ENCODE measurements at regions not wholly inside any gene's neighbourhood (a gene's known extent, or its start where the extent isn't known, plus 50 kb on each side); places are given as distances from the start of the nearest gene placed in this dataset.

DNA sequence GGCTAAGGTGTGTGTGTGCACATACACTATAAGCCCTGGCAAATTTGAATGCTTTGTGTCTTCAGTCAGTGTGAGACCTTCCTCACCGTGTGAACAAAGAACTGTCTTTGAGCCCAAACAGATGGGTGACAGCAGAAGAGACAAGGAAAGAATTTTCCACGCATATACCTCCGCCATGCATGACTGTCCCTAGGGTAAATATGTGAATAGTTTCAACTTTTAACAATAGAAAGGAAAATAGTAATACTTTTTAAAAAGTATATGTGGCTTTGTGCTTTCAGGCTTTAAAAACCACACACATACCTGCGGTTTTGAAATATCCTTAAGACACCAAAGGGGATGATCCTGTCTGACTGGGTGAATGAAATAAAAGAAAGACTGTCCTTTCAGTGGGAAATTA lies 438.6 kb upstream of the MPDZ start:
- H3K27ac Mint-ChIP-seq = no peak overlapping the region
- H3K4me1 Mint-ChIP-seq = no peaks in the 10 kb centered on the region
- H3K4me3 Mint-ChIP-seq = no peak overlapping the region
- POLR2A ChIA-PET = no interaction called here
- H3K27me3 Mint-ChIP-seq = no peaks in the 10 kb centered on the region
- no peak for ATAC-seq
- H3K36me3 Mint-ChIP-seq = no peaks in the 10 kb centered on the region
- peaks cover 0 to 15% (median 1%) of the 10 kb centered on the region in 9 donors for H3K9me3 Mint-ChIP-seq
- no peak for DNase-seq

DNA sequence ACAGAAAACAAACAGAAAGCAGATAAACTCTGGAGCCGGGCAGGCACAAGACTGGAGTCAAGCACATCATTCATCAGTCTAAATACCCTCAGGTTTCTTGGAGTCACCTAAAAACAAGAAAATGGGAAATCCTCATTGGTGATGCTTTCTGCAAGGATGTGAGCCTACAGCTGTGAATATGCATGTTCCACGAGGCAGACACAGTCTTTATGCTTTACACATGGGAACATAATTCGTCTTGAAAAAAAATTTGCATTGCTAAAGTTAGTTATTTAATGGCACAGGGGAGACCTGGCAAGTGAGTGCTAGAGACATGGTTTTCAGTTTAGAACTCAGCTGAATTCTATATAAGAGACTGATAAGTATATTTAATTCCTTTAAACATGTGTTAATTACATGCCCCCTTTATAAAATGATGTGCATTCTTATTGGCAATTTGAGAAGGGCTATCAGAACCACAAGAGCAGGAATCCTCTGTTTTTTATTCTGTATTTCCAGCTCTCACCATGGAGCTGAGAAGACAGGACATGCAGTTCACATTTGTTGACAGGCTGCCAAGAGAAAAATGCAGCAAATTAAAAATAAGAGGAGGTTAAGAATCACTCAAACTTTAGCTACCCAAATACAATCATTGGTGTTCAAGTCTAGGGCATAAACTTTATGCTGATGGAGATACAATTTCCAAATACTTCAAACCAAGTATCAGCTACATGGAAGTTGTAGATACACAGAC lies 438.0 kb upstream of the MPDZ start:
- Mint-ChIP-seq H3K27me3 (no peaks in the 10 kb centered on the region), H3K4me1 (no peaks in the 10 kb centered on the region), H3K9me3 (peaks cover 0 to 9% (median 1%) of the 10 kb centered on the region in 9 donors), H3K27ac (no peak overlapping the region), H3K4me3 (no peak overlapping the region), H3K36me3 (no peaks in the 10 kb centered on the region)
- DNase-seq = no peak
- POLR2A ChIA-PET = no interaction called here
- no peak for ATAC-seq

DNA sequence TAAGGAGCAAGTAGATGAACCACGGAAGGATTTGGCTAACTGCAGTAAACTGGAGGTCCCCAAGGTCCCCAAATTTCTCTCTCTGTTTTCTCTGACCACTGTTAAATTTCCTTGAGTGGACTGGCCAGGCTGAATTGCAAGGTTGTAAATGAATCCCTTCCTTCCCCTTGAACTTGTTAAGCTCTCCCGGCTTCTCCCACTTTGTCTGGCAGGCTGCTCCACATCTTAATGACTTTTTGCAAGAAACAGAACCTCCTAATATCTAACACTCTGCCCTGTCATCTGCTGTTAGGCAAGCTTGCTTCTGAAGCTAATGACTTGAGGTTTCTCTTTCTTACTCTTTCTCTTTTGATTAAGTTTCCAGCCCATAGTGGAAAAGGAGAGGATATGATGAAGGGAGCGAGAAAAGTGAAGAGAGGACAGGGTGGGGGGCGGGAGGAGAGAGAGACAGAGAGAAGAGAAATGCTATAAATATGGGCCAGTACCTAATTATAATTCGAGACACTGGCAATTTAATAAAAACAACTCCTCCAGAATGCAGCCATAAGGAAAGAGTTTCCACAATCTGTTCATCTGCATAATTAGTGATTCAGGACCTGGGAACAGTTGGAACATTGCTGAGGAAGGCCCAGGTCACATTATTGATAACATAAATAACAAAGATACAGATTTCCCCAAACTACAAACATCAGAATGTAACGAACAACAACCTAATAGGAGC lies 437.3 kb upstream of the MPDZ start:
- H3K36me3 Mint-ChIP-seq = no peaks in the 10 kb centered on the region
- H3K9me3 Mint-ChIP-seq = peaks cover 0 to 8% (median 0%) of the 10 kb centered on the region in 9 donors
- POLR2A ChIA-PET = no interaction called here
- H3K27me3 Mint-ChIP-seq = no peaks in the 10 kb centered on the region
- H3K27ac Mint-ChIP-seq = no peak overlapping the region
- no peaks in the 10 kb centered on the region for H3K4me1 Mint-ChIP-seq
- no peak for ATAC-seq
- H3K4me3 Mint-ChIP-seq = no peak overlapping the region
- no peak for DNase-seq

DNA sequence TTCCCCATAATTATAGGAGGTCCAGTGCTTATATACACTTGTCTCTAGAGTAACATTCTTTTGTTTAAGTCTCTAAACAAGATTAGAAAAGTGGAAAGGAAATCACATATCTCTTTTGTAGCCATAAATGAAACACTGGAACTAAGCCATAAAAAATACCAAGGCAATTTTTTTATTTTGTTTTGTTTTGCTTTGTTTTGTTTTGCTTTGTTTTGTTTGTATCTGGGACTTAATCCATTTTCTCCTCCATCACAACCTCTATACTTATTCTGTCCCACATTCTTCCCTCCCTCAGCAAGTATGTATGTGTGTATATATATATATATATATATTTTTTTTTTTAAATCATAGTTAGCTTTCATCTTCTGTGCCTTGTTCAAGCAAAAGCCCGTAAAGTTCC lies 436.6 kb upstream of the MPDZ start:
- Mint-ChIP-seq H3K4me1 (no peaks in the 10 kb centered on the region), H3K27ac (no peak overlapping the region), H3K27me3 (no peaks in the 10 kb centered on the region), H3K36me3 (no peaks in the 10 kb centered on the region), H3K4me3 (no peak overlapping the region), H3K9me3 (peaks cover 0 to 11% (median 0%) of the 10 kb centered on the region in 9 donors)
- DNase-seq (no peak), ATAC-seq (no peak)
- POLR2A ChIA-PET = no interaction called here

DNA sequence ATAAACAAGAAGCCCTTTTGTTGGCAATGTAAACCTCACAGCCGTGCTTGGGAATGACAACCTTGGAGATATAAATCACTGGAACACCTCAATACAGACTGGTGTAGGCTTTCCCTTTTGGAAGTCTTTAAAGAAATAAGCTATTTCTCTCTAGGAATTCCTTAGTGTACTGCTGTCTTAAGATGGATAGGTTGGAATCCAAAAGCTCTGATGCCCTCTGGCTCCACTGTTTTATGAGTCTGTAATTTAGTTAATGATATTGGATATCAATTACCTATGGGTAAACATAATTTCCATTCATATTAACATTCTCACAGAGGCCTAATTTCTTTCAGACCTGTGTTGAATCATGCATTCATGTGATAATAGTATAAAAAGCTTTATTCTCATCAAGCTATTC lies 435.9 kb upstream of the MPDZ start:
- no peaks in the 10 kb centered on the region for H3K27me3 Mint-ChIP-seq
- no peak for ATAC-seq

DNA sequence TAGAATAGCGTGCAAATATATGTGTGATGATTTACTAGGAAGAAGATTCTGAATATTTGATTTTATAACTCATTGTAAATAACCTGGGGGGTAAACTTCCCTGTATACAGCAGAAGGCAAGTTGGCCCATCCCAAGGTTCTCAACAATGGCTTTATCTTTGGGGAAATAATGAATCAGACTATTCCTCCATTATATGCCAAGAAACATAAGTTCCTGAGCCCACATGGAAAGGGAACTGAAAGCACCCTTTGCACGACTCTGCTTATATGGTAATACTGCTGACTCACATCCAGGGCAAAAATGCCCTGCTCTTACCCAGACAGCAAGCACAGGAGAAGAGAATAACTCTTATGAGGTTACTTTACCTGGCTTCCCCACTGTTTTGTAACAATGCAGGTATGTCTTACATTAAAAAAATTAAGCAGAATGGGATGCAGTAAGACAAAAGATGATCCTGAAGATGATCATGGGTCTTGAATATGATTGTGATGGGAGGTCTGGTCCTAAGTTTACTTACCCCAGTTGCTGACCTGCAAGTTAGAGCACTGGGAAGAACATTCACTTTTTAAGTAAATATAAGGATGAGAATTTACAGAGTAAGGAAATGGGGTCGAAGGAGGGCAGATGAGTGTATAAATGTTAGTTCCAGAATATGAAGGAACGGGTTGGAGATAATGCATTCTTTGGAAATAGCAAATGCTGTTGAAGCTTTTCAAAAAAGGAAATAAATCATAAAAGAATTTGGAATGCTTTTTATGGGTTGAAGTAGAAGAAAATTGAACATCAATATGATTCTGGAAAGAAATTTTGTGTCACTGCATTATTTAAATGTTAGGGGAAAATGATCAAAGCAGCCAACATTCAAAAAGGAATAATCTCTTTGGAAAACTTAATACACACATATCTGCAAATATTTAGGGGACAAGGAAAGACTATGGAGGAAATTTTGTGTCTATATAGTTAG lies 428.4 kb upstream of the MPDZ start:
- Mint-ChIP-seq H3K36me3 (peaks cover 0 to 7% (median 0%) of the 10 kb centered on the region in 3 donors), H3K9me3 (peaks cover 0 to 20% (median 7%) of the 10 kb centered on the region in 9 donors), H3K27me3 (no peaks in the 10 kb centered on the region), H3K4me1 (no peaks in the 10 kb centered on the region), H3K4me3 (no peak overlapping the region), H3K27ac (no peak overlapping the region)
- DNase-seq (no peak), ATAC-seq (no peak)
- POLR2A ChIA-PET = no interaction called here

More for the DNA sequence above, 435.9 kb upstream of the MPDZ start:
- POLR2A ChIA-PET = no interaction called here
- no peaks in the 10 kb centered on the region for H3K4me1 Mint-ChIP-seq
- DNase-seq = no peak
- H3K4me3 Mint-ChIP-seq = no peak overlapping the region
- peaks cover 0 to 14% (median 2%) of the 10 kb centered on the region in 9 donors for H3K9me3 Mint-ChIP-seq
- no peak overlapping the region for H3K27ac Mint-ChIP-seq
- peaks cover 0 to 1% (median 0%) of the 10 kb centered on the region in 3 donors for H3K36me3 Mint-ChIP-seq

DNA sequence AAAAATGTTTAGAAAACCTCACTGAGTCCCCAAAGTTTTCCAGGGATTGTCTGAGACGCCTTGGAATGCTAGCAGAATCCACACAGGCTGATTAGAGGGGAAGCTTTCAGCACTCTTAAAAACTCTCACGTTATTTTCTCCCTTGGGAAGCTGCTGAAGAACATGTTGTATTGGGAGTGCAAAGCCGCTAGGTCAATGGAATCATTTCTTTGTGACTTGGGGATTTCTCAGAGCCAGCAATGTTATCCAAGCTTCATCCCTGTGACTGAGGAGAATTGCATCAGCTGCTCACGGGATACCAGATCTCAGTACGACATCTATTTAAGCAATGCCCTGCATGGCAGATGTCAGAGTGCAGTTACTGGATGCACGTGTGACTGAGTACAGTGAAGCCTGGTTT lies 426.4 kb upstream of the MPDZ start:
- POLR2A ChIA-PET = no interaction called here
- Mint-ChIP-seq H3K9me3 (peaks cover 0 to 29% (median 7%) of the 10 kb centered on the region in 9 donors), H3K27ac (no peak overlapping the region), H3K27me3 (no peaks in the 10 kb centered on the region), H3K4me1 (no peaks in the 10 kb centered on the region), H3K36me3 (peaks cover 0 to 12% (median 0%) of the 10 kb centered on the region in 3 donors), H3K4me3 (no peak overlapping the region)
- DNase-seq (no peak), ATAC-seq (no peak)

DNA sequence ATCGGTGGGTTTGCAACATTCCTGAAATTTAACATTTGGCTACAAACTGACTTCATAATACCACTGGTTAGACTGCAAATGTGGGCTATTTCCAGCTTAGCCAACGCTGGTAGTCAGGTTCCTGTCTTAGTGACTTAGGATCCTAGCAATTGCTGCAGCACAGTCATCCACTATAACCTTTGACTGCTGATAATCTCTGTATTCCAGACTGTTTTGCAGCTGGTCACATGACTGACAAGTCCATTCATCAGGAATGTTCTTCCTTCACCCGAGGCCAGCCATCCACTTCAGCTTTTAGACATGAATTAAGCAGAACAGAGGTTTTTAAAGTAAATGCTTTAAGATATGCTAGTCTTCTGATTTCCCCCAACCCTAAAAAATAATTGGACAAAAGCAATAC lies 425.9 kb upstream of the MPDZ start:
- peaks cover 0 to 25% (median 7%) of the 10 kb centered on the region in 9 donors for H3K9me3 Mint-ChIP-seq
- H3K4me1 Mint-ChIP-seq = no peaks in the 10 kb centered on the region
- ATAC-seq (no peak), DNase-seq (no peak)
- no peaks in the 10 kb centered on the region for H3K27me3 Mint-ChIP-seq
- H3K27ac Mint-ChIP-seq = no peak overlapping the region
- peaks cover 0 to 10% (median 0%) of the 10 kb centered on the region in 3 donors for H3K36me3 Mint-ChIP-seq
- POLR2A ChIA-PET = no interaction called here
- no peak overlapping the region for H3K4me3 Mint-ChIP-seq

DNA sequence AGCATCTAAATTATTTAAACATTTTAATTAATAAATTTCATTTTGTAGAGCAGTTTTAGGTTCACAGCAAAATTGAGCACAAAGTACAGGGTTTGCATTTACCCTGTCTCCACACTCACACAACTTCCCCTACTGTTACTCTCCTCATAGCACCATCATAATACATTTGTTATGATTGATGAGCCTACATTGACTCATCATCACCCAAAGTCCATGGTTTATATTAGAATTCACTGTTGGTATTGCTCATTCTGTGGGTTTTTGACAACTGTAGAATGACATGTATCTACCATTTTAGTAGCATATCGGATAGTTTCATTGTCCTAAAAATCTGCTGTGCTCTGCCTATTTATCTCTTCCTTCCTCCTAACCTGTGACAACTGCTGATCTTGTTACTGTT lies 411.1 kb upstream of the MPDZ start:
- peaks cover 0 to 2% (median 0%) of the 10 kb centered on the region in 4 donors for H3K4me1 Mint-ChIP-seq
- POLR2A ChIA-PET = no interaction called here
- peaks cover 0 to 4% (median 0%) of the 10 kb centered on the region in 3 donors for H3K36me3 Mint-ChIP-seq
- H3K9me3 Mint-ChIP-seq = peaks cover 0 to 49% (median 10%) of the 10 kb centered on the region in 9 donors
- no peaks in the 10 kb centered on the region for H3K27me3 Mint-ChIP-seq
- DNase-seq (no peak), ATAC-seq (no peak)
- H3K4me3 Mint-ChIP-seq = no peak overlapping the region
- H3K27ac Mint-ChIP-seq = no peak overlapping the region

DNA sequence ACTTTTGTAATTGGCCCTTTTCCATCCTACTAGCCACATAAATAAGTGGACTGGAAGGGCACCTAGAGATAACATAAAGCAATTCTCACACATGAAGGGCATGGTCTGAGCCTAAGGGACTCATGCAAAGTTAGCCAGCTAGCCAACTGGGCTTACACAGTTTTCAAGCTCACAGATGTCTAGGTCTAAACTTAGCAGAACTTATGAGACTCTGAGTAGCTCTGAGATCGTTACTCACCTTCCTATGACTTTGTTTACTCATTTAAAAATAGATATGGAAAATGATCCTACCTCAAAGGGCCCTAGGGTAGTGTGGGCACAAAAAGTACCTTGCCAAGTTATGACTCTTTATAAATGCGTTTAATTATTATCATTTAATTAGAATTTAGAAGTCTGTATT lies 410.4 kb upstream of the MPDZ start:
- Mint-ChIP-seq H3K36me3 (peaks cover 0 to 4% (median 0%) of the 10 kb centered on the region in 3 donors), H3K4me3 (no peak overlapping the region), H3K4me1 (peaks cover 0 to 2% (median 0%) of the 10 kb centered on the region in 4 donors), H3K27ac (no peak overlapping the region), H3K9me3 (peaks cover 0 to 42% (median 10%) of the 10 kb centered on the region in 9 donors), H3K27me3 (no peaks in the 10 kb centered on the region)
- POLR2A ChIA-PET = no interaction called here
- DNase-seq (no peak), ATAC-seq (no peak)

DNA sequence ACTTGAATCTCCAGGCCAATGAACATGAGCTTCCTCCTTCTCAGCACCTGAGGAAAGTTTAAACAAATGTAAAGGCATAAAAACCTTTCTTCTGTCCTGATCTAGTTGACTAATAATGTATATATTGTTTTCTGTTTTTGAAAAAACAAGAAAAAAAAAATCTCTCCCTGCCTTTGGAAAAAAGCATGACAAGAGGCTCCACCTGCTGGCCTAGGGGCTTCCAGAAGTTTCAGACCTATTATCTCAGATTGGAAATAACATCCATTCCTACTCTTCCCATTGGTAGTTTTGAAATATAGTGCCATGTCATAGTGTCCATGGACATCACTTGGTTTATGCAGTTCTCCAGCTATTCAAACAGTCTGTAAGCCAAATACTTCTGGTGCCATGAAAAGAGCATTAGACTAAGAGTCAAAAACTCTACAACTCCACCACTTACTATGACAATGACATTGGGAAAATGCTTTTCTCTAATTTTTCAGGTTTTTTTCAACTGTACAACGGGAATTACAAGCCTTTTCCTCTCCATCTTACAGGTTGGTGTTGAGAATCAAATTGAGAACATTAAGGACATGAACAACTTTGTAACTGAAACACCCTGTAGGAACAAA lies 409.6 kb upstream of the MPDZ start:
- Mint-ChIP-seq H3K4me1 (peaks cover 0 to 2% (median 0%) of the 10 kb centered on the region in 4 donors), H3K9me3 (peaks cover 0 to 34% (median 10%) of the 10 kb centered on the region in 9 donors), H3K27ac (no peak overlapping the region), H3K36me3 (peaks cover 0 to 4% (median 0%) of the 10 kb centered on the region in 3 donors), H3K27me3 (no peaks in the 10 kb centered on the region), H3K4me3 (no peak overlapping the region)
- POLR2A ChIA-PET = no interaction called here
- DNase-seq (no peak), ATAC-seq (no peak)

DNA sequence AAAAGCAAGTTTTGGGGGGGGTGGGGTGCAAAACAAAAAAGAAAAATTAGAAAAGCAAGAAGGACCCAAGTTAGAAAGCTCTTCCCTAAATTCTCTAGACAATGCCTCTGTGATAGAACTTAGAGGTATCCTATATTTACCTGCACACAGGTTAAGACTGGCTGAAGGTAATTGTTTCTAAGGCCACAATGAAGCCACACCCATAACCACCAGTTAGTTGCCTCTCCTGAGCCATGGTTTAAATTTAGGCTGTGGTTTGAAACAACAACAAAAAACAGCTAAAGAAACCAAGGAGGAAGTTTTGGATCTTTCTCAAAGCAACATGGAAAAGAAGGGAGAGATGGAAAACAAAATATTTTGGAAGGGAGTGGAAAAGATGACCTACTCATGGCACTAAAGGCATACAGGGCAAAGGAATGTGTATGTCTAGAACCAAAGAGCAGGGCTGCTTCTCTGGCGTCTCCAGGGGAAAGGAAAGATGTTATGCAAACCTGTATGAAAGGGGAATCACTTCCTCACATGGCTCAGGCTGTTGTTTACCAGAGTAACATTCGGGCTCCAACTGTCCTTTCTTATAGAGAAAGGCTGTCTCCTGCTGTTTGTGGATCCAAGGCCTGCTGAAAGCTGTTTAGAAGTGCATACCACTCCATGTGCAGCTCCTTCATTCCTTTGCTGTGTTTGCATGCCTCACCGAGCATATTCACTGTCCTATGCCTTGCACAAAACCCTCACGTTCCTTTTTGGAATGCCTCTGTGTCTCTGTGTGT lies 408.9 kb upstream of the MPDZ start:
- Mint-ChIP-seq H3K27ac (no peak overlapping the region), H3K27me3 (no peaks in the 10 kb centered on the region), H3K4me3 (no peak overlapping the region), H3K9me3 (peaks cover 0 to 27% (median 9%) of the 10 kb centered on the region in 9 donors), H3K4me1 (peaks cover 0 to 2% (median 0%) of the 10 kb centered on the region in 4 donors), H3K36me3 (peaks cover 0 to 4% (median 0%) of the 10 kb centered on the region in 3 donors)
- DNase-seq (no peak), ATAC-seq (no peak)
- POLR2A ChIA-PET = no interaction called here

Measured in naive thymus-derived CD8-positive, alpha-beta T cell (primary cell).